NT2/D1 (cell line): ENCODE measurements at regions not wholly inside any gene's neighbourhood (a gene's known extent, or its start where the extent isn't known, plus 50 kb on each side); places are given as distances from the start of the nearest gene placed in this dataset.

Source experiments
- DNase-seq: peaks from one replicate; pipeline ENCODE4 v3.0.0-alpha.2; 2011; ENCODE audit warnings: low read depth, low spot score
- H3K27me3 ChIP-seq: 2 replicates; pipeline ENCODE4 v1.6.0; 2011; ENCODE audit warnings: mild to moderate bottlenecking; ENCODE audit not compliant: insufficient read length, insufficient read depth
- H3K36me3 ChIP-seq: 2 replicates; pipeline ENCODE4 v1.6.1; 2011; ENCODE audit warnings: mild to moderate bottlenecking, low read length, mixed read lengths; ENCODE audit not compliant: insufficient read depth, insufficient read length
- H3K4me1 ChIP-seq: 2 replicates; pipeline ENCODE4 v1.5.1; 2011; ENCODE audit not compliant: insufficient read depth, insufficient read length
- H3K4me3 ChIP-seq: 2 replicates; pipeline ENCODE4 v1.5.1; 2011; ENCODE audit warnings: low read depth; ENCODE audit not compliant: insufficient read length
- H3K9ac ChIP-seq: 2 replicates; pipeline ENCODE4 v1.6.0; 2011; ENCODE audit warnings: low read depth; ENCODE audit not compliant: insufficient read length
- H3K9me3 ChIP-seq: 2 replicates; pipeline ENCODE4 v1.5.1; 2011; ENCODE audit warnings: mild to moderate bottlenecking, low read length; ENCODE audit not compliant: insufficient read depth
- SUZ12 ChIP-seq: IDR thresholded peaks from 2 replicates; pipeline ENCODE4 v1.6.1; 2011; ENCODE audit not compliant: insufficient read length, insufficient read depth; ENCODE audit errors: extremely low read depth
- YY1 ChIP-seq: IDR thresholded peaks from 2 replicates; pipeline ENCODE4 v1.6.1; 2011; ENCODE audit not compliant: insufficient read length, insufficient read depth
- ZNF274 ChIP-seq: IDR thresholded peaks from 2 replicates; pipeline ENCODE4 v1.6.1; 2011; ENCODE audit warnings: mild to moderate bottlenecking, low read depth, low read length

GRCh38 chr11:116386118-116386699, 386.6 kb downstream of the BUD13 start:
- H3K36me3 ChIP-seq, result no peaks in the 10 kb centered on the region
- H3K4me3 ChIP-seq, result no peak overlapping the region
- TF ChIP-seq YY1 (no peak), ZNF274 (no peak), SUZ12 (no peak)
- H3K9ac ChIP-seq, result no peak overlapping the region
- no peaks in the 10 kb centered on the region for H3K27me3 ChIP-seq
- DNase-seq, result no peak
- no peaks in the 10 kb centered on the region for H3K4me1 ChIP-seq
- H3K9me3 ChIP-seq, result no peaks in the 10 kb centered on the region

- Histone ChIP-seq H3K9ac (no peak overlapping the region), H3K9me3 (no peaks in the 10 kb centered on the region), H3K36me3 (no peaks in the 10 kb centered on the region), H3K4me1 (no peaks in the 10 kb centered on the region), H3K4me3 (no peak overlapping the region), H3K27me3 (no peaks in the 10 kb centered on the region)
- TF ChIP-seq YY1 (no peak), ZNF274 (no peak), SUZ12 (no peak)
- DNase-seq, result no peak
Measured at GRCh38 chr11:116384876-116385275, 387.9 kb downstream of the BUD13 start.

GRCh38 chr11:116384407-116384806, 388.4 kb downstream of the BUD13 start:
- Histone ChIP-seq H3K9ac (no peak overlapping the region), H3K4me3 (no peak overlapping the region), H3K27me3 (no peaks in the 10 kb centered on the region), H3K4me1 (no peaks in the 10 kb centered on the region), H3K9me3 (no peaks in the 10 kb centered on the region), H3K36me3 (no peaks in the 10 kb centered on the region)
- TF ChIP-seq YY1 (no peak), ZNF274 (no peak), SUZ12 (no peak)
- no peak for DNase-seq

GRCh38 chr11:116379185-116379828, 393.5 kb downstream of the BUD13 start:
- no peak for DNase-seq
- no peak overlapping the region for H3K9ac ChIP-seq
- no peaks in the 10 kb centered on the region for H3K36me3 ChIP-seq
- H3K9me3 ChIP-seq, result no peaks in the 10 kb centered on the region
- TF ChIP-seq YY1 (no peak), SUZ12 (no peak), ZNF274 (no peak)
- H3K27me3 ChIP-seq, result no peaks in the 10 kb centered on the region
- H3K4me1 ChIP-seq, result no peaks in the 10 kb centered on the region
- H3K4me3 ChIP-seq, result no peak overlapping the region

GRCh38 chr11:116376547-116376946, 396.2 kb downstream of the BUD13 start:
- Histone ChIP-seq H3K9me3 (no peaks in the 10 kb centered on the region), H3K36me3 (no peaks in the 10 kb centered on the region), H3K4me1 (no peaks in the 10 kb centered on the region), H3K27me3 (no peaks in the 10 kb centered on the region), H3K4me3 (no peak overlapping the region), H3K9ac (no peak overlapping the region)
- TF ChIP-seq SUZ12, result no peak
- TF ChIP-seq ZNF274, result no peak
- no peak for TF ChIP-seq YY1
- no peak for DNase-seq

GRCh38 chr11:116376054-116376453, 396.7 kb downstream of the BUD13 start:
- H3K4me3 ChIP-seq, result no peak overlapping the region
- no peak overlapping the region for H3K9ac ChIP-seq
- no peaks in the 10 kb centered on the region for H3K36me3 ChIP-seq
- TF ChIP-seq ZNF274, result no peak
- H3K9me3 ChIP-seq, result no peaks in the 10 kb centered on the region
- DNase-seq, result no peak
- H3K27me3 ChIP-seq, result no peaks in the 10 kb centered on the region
- no peaks in the 10 kb centered on the region for H3K4me1 ChIP-seq

- no peak for DNase-seq
- Histone ChIP-seq H3K9ac (no peak overlapping the region), H3K9me3 (no peaks in the 10 kb centered on the region), H3K27me3 (no peaks in the 10 kb centered on the region), H3K4me1 (no peaks in the 10 kb centered on the region), H3K4me3 (no peak overlapping the region), H3K36me3 (no peaks in the 10 kb centered on the region)
- no peak for TF ChIP-seq ZNF274
- no peak for TF ChIP-seq YY1
- no peak for TF ChIP-seq SUZ12
Measured at GRCh38 chr11:116375221-116375620, 397.6 kb downstream of the BUD13 start.
